Spleen (tissue), 11 donors: ENCODE measurements at regions not wholly inside any gene's neighbourhood (a gene's known extent, or its start where the extent isn't known, plus 50 kb on each side); places are given as distances from the start of the nearest gene placed in this dataset.

Source experiments
- DNase-seq: peaks from one replicate; pipeline ENCODE4 v3.0.0-alpha.2; 2020
- H3K27ac ChIP-seq, 8 donors: fragments of 200-600 bp; sonication (generic) in 7 of 8; 1 replicate in 4 of 8; 2 replicates in 4 of 8; pipeline versions ENCODE4 v1.5.0 to v1.8.0; 2016 to 2021; ENCODE audit warnings: inconsistent platforms in 4 of 8, mild to moderate bottlenecking in 4 of 8, moderate library complexity in 1 of 8
- H3K27me3 ChIP-seq, 7 donors: fragments of 200-600 bp; sonication (generic) in 6 of 7; replicated peaks in 1 of 7; 1 replicate in 4 of 7; 2 replicates in 3 of 7; pipeline versions ENCODE4 v1.5.0 to v1.8.0; 2016 to 2021; ENCODE audit warnings: inconsistent platforms in 3 of 7, mild to moderate bottlenecking in 1 of 7
- H3K36me3 ChIP-seq, 6 donors: fragments of 200-600 bp; sonication (generic) in 5 of 6; 1 replicate in 4 of 6; 2 replicates in 2 of 6; pipeline versions ENCODE4 v1.5.0 to v1.8.0; 2016 to 2021; ENCODE audit warnings: inconsistent platforms in 2 of 6
- H3K4me1 ChIP-seq, 6 donors: fragments of 200-600 bp; sonication (generic) in 5 of 6; 1 replicate in 3 of 6; 2 replicates in 3 of 6; pipeline versions ENCODE4 v1.5.0 to v1.8.0; 2016 to 2021; ENCODE audit warnings: inconsistent platforms in 3 of 6
- H3K4me3 ChIP-seq, 8 donors: fragments of 200-600 bp; sonication (generic) in 7 of 8; 1 replicate in 4 of 8; 2 replicates in 4 of 8; pipeline versions ENCODE4 v1.5.0 to v1.8.0; 2016 to 2021; ENCODE audit warnings: inconsistent platforms in 4 of 8, mild to moderate bottlenecking in 4 of 8, moderate library complexity in 2 of 8
- H3K9me3 ChIP-seq, 8 donors: fragments of 200-600 bp; sonication (generic) in 7 of 8; 1 replicate in 4 of 8; 2 replicates in 4 of 8; pipeline versions ENCODE4 v1.5.0 to v1.8.0; 2016 to 2021; ENCODE audit warnings: inconsistent platforms in 4 of 8
- CTCF ChIP-seq, 11 experiments: fragments of 200-600 bp in 7 of 11; fragments of 450-650 bp in 4 of 11; sonication (generic) in 4 of 11; IDR thresholded peaks in 8 of 11; conservative IDR thresholded peaks in 3 of 11; 1 replicate in 7 of 11; 2 replicates in 4 of 11; pipeline versions ENCODE4 v1.4.0 to v1.8.0; 2016 to 2021; ENCODE audit warnings: antibody characterized with exemption in 11 of 11, inconsistent platforms in 4 of 11, mild to moderate bottlenecking in 1 of 11
- POLR2A ChIP-seq, 3 donors: fragments of 450-650 bp; IDR thresholded peaks; one replicate each; pipeline ENCODE4 v1.5.1; 2017; ENCODE audit warnings: antibody characterized with exemption in 3 of 3, mild to moderate bottlenecking in 1 of 3
- POLR2AphosphoS5 ChIP-seq, 3 donors: sonication (generic); formaldehyde crosslinking; IDR thresholded peaks; one replicate each; pipeline ENCODE4 v1.5.1; 2017; ENCODE audit warnings: antibody characterized with exemption in 3 of 3
- WGBS, 5 donors: extraction: QIAGEN DNeasy Blood & Tissue Kit in 3 of 5; methylation state at CpG; one replicate each; pipeline versions ENCODE4 v1.1.5 to v1.1.7; 2013 to 2018; 5-methylcytosine and 5-hydroxymethylcytosine counted together
- intact Hi-C: fragments of 100-400 bp; cut with DNase I; formaldehyde crosslinking; loops from one replicate; pipeline ENCODE4 v1.15.0; 2023; ENCODE audit warnings: low total_unique reads
- donor health status: healthy with polysubstance abuse.
- donor health status: DM: no; HTN: no; CAD: no; lungs with moderate emphysema.
- donor health status: DM: no; HTN: no; CAD: no.
- donor health status: Bipolar disorder and iron deficiency.
- donor health status: healthy.
- donor health status: DM: no; HTN: no; CAD: no.
- donor health status: DM: yes; HTN: yes; CAD: no.

GRCh38 chr5:84637662-84638375 is 253.1 kb upstream of the EDIL3 start:
- intact Hi-C loops, result no loop called here

GRCh38 chr5:84635235-84636055 is 250.8 kb upstream of the EDIL3 start:
- intact Hi-C loops, result no loop called here
- no peak overlapping the region for H3K4me3 ChIP-seq
- peak; percentile 63 for DNase-seq
- no peak overlapping the region for H3K27ac ChIP-seq
- no peaks in the 10 kb centered on the region for H3K27me3 ChIP-seq
- TF ChIP-seq CTCF (IDR thresholded peaks at IDR 0.05 in 8 of 11, conservative IDR thresholded peaks at IDR 0.05 in 3 of 11) (no peak), POLR2AphosphoS5 (IDR thresholded peaks at IDR 0.05) (no peak), POLR2A (IDR thresholded peaks at IDR 0.05) (no peak)
- no peaks in the 10 kb centered on the region for H3K36me3 ChIP-seq
- H3K4me1 ChIP-seq, result no peaks in the 10 kb centered on the region
- peaks cover 0 to 9% (median 0%) of the 10 kb centered on the region in 8 donors for H3K9me3 ChIP-seq
- 87 to 96% (median 91%) methylated on average over 12 to 22 of the region's 22 CpGs for WGBS, 5 donors

More at GRCh38 chr5:84637662-84638375, 253.1 kb upstream of the EDIL3 start:
- DNase-seq, result no peak
- Histone ChIP-seq H3K27me3 (no peaks in the 10 kb centered on the region), H3K36me3 (no peaks in the 10 kb centered on the region), H3K9me3 (peaks cover 0 to 9% (median 0%) of the 10 kb centered on the region in 8 donors), H3K27ac (no peak overlapping the region), H3K4me3 (no peak overlapping the region), H3K4me1 (no peaks in the 10 kb centered on the region)
- TF ChIP-seq CTCF (IDR thresholded peaks at IDR 0.05 in 8 of 11, conservative IDR thresholded peaks at IDR 0.05 in 3 of 11) (no peak), POLR2AphosphoS5 (IDR thresholded peaks at IDR 0.05) (no peak), POLR2A (IDR thresholded peaks at IDR 0.05) (no peak)
- WGBS, 5 donors, result 76 to 88% (median 79%) methylated on average over 1 of the region's 1 CpG

- WGBS, 5 donors, result 88 to 95% (median 90%) methylated on average over 5 to 11 of the region's 11 CpGs
- TF ChIP-seq POLR2AphosphoS5 (IDR thresholded peaks at IDR 0.05), result no peak
- TF ChIP-seq POLR2A (IDR thresholded peaks at IDR 0.05), result no peak
- no peak for TF ChIP-seq CTCF (IDR thresholded peaks at IDR 0.05 in 8 of 11, conservative IDR thresholded peaks at IDR 0.05 in 3 of 11)
- intact Hi-C loops, result no loop called here
- peak; percentile 58 for DNase-seq
- H3K4me3 ChIP-seq, result no peak overlapping the region
- H3K27ac ChIP-seq, result no peak overlapping the region
- H3K4me1 ChIP-seq, result no peaks in the 10 kb centered on the region
- H3K36me3 ChIP-seq, result no peaks in the 10 kb centered on the region
- H3K27me3 ChIP-seq, result no peaks in the 10 kb centered on the region
- peaks cover 0 to 9% (median 0%) of the 10 kb centered on the region in 8 donors for H3K9me3 ChIP-seq
These were observed 249.6 kb upstream of the EDIL3 start for GRCh38 chr5:84634256-84634655.

- Histone ChIP-seq H3K27ac (no peak overlapping the region), H3K4me1 (no peaks in the 10 kb centered on the region), H3K4me3 (no peak overlapping the region), H3K9me3 (peaks cover 0 to 5% (median 0%) of the 10 kb centered on the region in 8 donors), H3K27me3 (no peaks in the 10 kb centered on the region), H3K36me3 (no peaks in the 10 kb centered on the region)
- intact Hi-C loops, result no loop called here
- no peak for DNase-seq
- 85 to 93% (median 86%) methylated on average over 3 of the region's 3 CpGs for WGBS, 5 donors
- no peak for TF ChIP-seq CTCF (IDR thresholded peaks at IDR 0.05 in 8 of 11, conservative IDR thresholded peaks at IDR 0.05 in 3 of 11)
- no peak for TF ChIP-seq POLR2A (IDR thresholded peaks at IDR 0.05)
- TF ChIP-seq POLR2AphosphoS5 (IDR thresholded peaks at IDR 0.05), result no peak
These were observed 247.7 kb upstream of the EDIL3 start for GRCh38 chr5:84632418-84632817.
